ENCODE measurements at regions not wholly inside any gene's neighbourhood (a gene's known extent, or its start where the extent isn't known, plus 50 kb on each side); places are given as distances from the start of the nearest gene placed in this dataset.
"Not testable (repeated sequence)": the region's sequence is repeated elsewhere in the genome, so short reads cannot be mapped to it uniquely, and the experiment has no call there.

GRCh38 chr7:8314566-8314965 lies 52.6 kb upstream of the ICA1 start:
- no peak for DNase-seq

GRCh38 chr7:8319115-8319514 lies 57.1 kb upstream of the ICA1 start:
- DNase-seq: no peak

GRCh38 chr7:8320174-8320573 lies 58.2 kb upstream of the ICA1 start:
- no peak for DNase-seq

- DNase-seq: no peak
Measured at GRCh38 chr7:8321312-8321711, 59.3 kb upstream of the ICA1 start.

GRCh38 chr7:8322667-8323066 lies 60.7 kb upstream of the ICA1 start:
- no peak for DNase-seq

- DNase-seq: no peak
Measured at GRCh38 chr7:8325067-8325466, 63.1 kb upstream of the ICA1 start.

GRCh38 chr7:8327199-8327598 lies 65.2 kb upstream of the ICA1 start:
- no peak for DNase-seq

GRCh38 chr7:8338206-8338605 lies 76.2 kb upstream of the ICA1 start:
- DNase-seq: peak; percentile 31

- DNase-seq: peak; percentile 33
Measured at GRCh38 chr7:8343556-8343955, 81.6 kb upstream of the ICA1 start.

GRCh38 chr7:8347395-8347794 lies 85.4 kb upstream of the ICA1 start:
- DNase-seq: not testable (repeated sequence)

GRCh38 chr7:8351654-8352053 lies 81.8 kb upstream of the NXPH1 start:
- not testable (repeated sequence) for DNase-seq

GRCh38 chr7:8353991-8354390 lies 79.4 kb upstream of the NXPH1 start:
- no peak for DNase-seq

- no peak for DNase-seq
Measured at GRCh38 chr7:8354503-8354902, 78.9 kb upstream of the NXPH1 start.

GRCh38 chr7:8356071-8356470 lies 77.3 kb upstream of the NXPH1 start:
- DNase-seq: no peak

GRCh38 chr7:8357536-8357935 lies 75.9 kb upstream of the NXPH1 start:
- DNase-seq: no peak

- no peak for DNase-seq
Measured at GRCh38 chr7:8360564-8361153, 72.8 kb upstream of the NXPH1 start.

- no peak for DNase-seq
Measured at GRCh38 chr7:8362723-8363369, 70.6 kb upstream of the NXPH1 start.

- DNase-seq: no peak
Measured at GRCh38 chr7:8363407-8364015, 69.9 kb upstream of the NXPH1 start.

GRCh38 chr7:8365499-8366110 lies 67.8 kb upstream of the NXPH1 start:
- DNase-seq: peak; percentile 40

- not testable (repeated sequence) for DNase-seq
Measured at GRCh38 chr7:8368007-8368406, 65.4 kb upstream of the NXPH1 start.

- DNase-seq: no peak
Measured at GRCh38 chr7:8371742-8372141, 61.7 kb upstream of the NXPH1 start.

- no peak for DNase-seq
Measured at GRCh38 chr7:8373851-8374250, 59.6 kb upstream of the NXPH1 start.

- no peak for DNase-seq
Measured at GRCh38 chr7:8378349-8379019, 54.9 kb upstream of the NXPH1 start.

- peak; percentile 89 for DNase-seq
Measured at GRCh38 chr7:8379264-8379663, 54.1 kb upstream of the NXPH1 start.
